GM21360 (cell line): ENCODE measurements at regions not wholly inside any gene's neighbourhood (a gene's known extent, or its start where the extent isn't known, plus 50 kb on each side); places are given as distances from the start of the nearest gene placed in this dataset.

Source experiments
- ATAC-seq: cut with Tn5 transposase; IDR thresholded peaks from one replicate; pipeline ENCODE4 v1.9.1; 2021; ENCODE audit warnings: mild to moderate bottlenecking, moderate library complexity; ENCODE audit not compliant: unreplicated experiment

DNA sequence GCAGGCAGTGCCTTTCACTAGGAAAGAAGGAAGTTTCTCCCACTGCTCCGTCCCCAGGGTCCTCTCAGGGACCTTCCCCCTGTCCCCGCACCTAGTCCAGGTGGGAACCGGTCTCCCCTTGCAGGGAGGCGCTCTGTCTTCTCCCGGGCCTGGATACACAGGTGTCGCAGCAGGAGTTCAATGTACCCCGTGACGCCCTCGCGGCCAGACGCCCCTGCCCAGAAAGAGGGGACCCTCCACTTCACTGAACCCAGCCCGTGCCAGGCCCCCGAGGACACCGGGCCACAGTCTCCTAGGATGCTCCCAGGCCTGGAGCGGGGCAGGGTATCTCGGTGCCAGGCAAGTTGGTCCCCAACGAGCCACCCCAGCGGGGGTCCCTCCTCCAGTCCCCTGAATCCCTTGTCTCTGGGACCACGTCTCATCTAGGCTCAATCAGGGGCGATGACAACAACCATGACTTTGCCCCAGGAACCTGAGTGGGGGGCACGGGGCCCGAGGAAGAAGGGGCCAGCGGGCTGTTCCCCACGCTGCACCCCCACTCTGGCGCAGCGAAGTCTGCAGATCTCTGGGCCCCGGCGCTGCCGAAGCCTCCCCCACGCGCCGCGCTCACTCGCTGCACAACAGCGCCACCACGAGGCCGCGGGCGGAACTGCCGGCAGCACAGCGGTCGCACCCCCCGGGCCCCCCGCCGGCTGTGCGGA, 103.0 kb downstream of the EDN3 start:
- ATAC-seq: no peak

DNA sequence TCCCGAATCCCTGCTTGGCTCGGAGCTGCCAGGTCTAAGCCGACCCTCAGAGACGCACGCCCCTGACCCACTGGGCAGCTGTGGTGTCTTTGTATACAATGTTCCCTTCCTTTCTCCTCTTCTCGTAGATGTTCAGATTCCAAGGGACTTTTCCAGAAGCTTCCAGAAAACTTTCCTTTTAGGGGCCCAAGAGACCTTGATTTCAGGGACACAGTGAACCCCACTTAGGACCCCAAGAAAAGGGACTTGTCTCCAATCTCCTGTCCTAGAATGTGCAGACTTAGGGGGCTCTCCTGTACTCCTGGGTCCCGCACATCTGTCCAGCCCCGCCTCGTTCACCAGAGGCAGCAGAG, 103.5 kb downstream of the EDN3 start:
- no peak for ATAC-seq

DNA sequence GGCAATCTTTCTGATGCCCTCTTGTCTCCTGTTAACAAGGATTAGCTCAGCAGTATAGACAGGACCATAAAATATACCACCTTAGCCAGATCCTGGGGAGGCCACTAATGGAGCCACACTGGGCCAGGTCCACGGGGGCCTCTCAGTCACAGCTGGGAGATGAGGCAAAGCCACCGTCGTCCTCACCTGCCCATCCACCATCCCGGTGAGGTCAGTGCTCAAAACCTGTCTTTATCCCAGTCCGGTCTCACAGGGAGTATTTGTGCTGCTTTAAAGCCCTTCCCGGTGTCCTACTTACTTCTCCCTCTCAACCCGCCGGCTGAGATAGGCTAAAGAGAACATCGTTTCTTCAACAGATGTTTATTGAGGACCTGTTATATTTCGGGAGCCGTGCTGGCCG, 104.3 kb downstream of the EDN3 start:
- no peak for ATAC-seq

- no peak for ATAC-seq
Measured at GRCh38 chr20:59405226-59406200, 105.1 kb downstream of the EDN3 start.

DNA sequence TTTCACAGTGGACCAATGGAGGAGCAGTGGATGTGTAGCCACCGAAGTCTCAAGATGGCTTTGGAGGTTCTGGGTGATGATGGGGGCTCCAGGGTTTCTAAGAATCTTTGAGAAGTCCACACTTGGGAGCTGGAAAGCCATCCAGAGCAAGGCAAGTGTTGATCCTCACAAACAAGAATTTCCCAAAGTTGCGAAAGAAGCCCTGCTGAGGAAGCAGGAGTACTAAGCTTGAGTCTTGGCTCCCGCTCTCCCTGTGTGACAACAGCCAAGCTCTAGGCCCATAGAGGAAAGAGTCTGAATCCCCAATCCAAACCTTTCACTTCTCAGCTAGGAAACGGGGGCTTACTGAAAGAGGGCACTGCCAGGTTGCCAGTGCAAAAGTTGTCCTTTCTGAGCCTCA, 106.0 kb downstream of the EDN3 start:
- no peak for ATAC-seq

- ATAC-seq: no peak
Measured at GRCh38 chr20:59411170-59411569, 110.8 kb downstream of the EDN3 start.

DNA sequence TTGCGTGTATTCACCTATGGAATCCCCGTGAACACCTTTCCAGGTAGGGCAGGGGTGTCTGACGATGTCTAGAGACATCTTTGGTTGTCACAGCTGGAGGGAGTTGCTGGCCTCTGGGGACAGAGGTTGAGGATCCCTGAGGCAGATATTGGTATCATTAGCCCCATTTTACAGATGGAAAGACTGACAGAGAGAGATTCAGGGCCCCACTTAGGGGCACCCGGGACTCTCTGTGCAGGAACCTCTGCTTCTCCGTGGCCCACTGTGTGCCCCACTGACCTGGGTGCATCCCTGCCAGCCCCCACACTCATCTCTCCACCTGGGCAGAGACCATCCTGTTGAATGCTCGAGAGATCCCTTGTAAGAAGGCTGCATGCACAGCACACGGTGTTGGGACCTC, 111.2 kb downstream of the EDN3 start:
- ATAC-seq: no peak

DNA sequence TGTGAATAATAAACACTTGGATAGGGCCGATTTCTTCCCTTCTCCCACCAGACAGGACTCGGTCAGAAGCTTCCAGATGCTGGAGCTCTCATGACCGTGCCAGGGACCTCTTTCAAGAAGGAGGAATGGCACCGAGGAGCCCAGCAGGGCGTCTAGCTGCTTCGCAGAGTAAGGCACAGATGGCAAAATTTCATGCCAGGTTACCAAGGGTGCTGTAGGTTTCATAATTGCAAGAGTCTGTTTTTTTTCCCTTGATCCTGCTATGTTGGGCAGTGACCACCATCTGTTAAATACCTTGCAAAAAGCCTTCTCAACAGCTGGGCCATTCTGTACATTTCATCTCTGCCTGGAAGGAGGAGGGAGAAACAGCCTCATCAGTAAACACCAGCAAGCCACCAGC, 111.8 kb downstream of the EDN3 start:
- no peak for ATAC-seq

- no peak for ATAC-seq
Measured at GRCh38 chr20:59412875-59413284, 112.5 kb downstream of the EDN3 start.

- no peak for ATAC-seq
Measured at GRCh38 chr20:59413326-59413865, 113.0 kb downstream of the EDN3 start.

DNA sequence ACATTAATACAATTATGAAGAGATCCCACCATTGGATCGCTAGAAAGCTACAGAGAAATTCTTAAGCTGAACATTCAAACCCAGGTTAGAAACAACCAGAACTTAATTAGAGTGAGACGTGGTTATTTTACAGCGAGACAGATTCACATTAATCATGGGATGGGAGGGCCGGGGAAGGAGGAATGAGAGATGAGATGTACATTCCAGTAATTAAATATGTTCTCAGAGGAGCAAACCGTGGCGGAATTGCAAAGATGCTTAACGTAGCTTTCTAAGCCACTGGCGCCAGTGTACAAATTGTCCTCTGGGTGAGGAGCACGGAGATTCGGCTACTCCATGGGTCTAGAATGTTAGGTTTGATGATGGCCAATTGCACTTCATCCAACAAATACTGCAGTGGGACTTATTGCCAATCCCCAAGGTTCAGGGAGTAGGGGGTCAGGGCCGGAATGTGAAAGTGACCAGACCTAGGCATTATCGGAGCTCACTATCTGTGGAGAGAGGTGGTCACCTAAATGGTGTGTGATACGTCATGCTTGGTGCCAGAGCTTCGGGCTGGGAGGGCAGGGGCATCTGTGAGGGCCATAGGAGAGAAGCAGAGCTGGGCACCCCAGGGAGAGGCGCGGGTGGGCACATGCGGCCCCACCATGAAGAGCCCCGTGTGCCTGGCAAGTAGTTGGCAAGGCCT, 114.7 kb downstream of the EDN3 start:
- no peak for ATAC-seq

DNA sequence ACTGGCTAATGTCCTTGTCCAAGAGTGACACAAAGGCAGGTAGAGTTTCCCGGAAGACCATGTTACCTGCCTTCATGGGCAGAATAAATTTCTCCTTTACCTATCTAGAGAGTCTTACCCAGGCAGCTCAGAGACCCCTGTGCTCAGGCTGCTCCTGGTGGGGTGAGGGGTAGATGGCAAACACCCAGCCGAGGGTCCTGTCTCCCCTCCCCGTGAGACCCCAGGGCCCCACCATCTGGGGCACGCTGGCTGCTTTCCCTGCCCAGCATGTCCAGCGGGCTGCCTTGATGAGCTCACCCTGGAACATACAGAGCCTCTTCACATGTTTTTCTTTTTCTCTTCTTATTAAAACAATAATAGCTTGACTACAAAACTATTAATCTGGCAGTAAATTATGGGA, 116.5 kb downstream of the EDN3 start:
- no peak for ATAC-seq

DNA sequence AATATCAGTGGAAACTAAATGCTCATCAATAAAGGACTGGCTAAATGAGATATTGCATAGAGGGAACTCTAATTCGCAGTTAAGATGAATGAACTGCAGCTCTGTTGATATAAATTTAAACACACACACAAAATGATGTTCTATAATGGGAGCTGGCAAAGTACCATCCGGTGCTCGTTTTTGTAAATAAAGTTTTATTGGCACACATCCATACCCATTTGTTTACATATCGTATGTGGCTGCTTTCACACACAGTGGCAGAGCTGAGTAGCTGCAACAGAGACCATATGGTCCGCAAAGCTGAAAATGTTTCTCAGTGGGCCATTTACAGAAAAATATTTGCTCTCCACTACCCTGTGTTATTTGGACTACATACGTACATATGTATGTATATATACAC, 120.7 kb downstream of the EDN3 start:
- ATAC-seq: no peak

- no peak for ATAC-seq
Measured at GRCh38 chr20:59421920-59422637, 121.7 kb downstream of the EDN3 start.

DNA sequence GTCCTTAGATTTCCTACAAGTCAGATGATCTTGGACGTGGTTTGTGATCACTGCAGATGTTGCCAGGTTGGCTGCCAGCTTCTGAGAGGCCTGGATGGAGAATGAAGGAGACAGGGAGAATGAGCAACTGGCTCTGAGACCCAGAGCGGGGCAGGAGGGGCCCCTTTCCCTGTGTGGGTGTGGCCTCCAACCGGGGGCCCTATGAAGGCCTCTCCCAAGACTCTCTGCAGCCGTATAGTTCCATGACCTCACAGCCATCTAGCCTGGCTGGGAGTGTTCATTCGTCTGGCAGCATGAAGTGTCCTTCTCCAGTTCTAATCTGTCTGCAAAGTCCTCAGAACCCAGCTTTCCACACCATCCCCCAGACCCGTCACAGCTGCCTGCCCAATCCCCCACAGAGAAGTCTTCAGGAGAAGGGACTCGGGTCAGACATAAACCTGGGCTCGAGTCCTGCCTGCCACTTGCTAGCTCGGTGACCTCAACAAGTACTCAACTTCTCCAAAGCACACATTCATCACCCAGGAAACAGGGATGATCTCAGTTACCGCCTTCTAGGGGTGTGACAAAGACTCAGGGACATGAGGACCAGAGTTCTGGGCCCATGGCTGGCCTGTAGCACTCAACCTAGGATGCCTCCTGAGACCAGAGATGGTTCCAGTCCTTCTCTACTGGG, 122.6 kb downstream of the EDN3 start:
- no peak for ATAC-seq

GRCh38 chr20:59424976-59425375, 124.6 kb downstream of the EDN3 start:
- ATAC-seq: no peak

DNA sequence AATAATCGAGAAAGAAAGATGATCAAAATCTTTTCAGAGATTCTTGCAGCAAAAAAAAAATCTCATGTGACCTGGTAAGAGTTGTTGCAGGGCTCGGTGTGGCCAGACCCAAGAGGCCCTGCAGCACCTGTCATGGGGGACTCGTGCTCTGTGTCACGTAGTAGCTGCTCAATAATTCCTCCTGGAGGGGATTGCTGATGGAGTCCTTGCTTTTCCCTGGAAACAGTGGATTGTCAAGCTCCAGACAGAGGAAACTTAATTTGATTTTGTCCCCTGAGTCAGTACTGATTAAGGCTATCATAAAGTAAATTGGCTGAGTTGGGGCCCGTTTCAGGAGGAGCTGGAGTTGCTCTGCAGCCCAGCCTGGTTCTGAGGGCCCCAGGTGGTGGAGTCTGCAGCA, 125.2 kb downstream of the EDN3 start:
- ATAC-seq: no peak

- no peak for ATAC-seq
Measured at GRCh38 chr20:59428006-59428405, 127.6 kb downstream of the EDN3 start.

- no peak for ATAC-seq
Measured at GRCh38 chr20:59428441-59429205, 128.2 kb downstream of the EDN3 start.
